GM12878 (cell line): ENCODE measurements at regions not wholly inside any gene's neighbourhood (a gene's known extent, or its start where the extent isn't known, plus 50 kb on each side); places are given as distances from the start of the nearest gene placed in this dataset.

Experiments
- ATAC-seq: fragments of 200-7000 bp; cut with Tn5 transposase; 3 replicates; pipeline ENCODE4 v1.9.1; 2020; ENCODE audit warnings: mild to moderate bottlenecking, moderate library complexity
- BruUV-seq: library from RNA; stranded (reverse); fragments of 400-500 nt; replicated peaks from 2 replicates; lab custom pipeline; 2021; lab: Mats Ljungman, UMichigan
- CTCF ChIA-PET: fragments of 300-600 bp; sonication (Branson Sonifier 250); formaldehyde crosslinking; extraction: SDS; loops from one replicate; lab custom pipeline; 2021; ENCODE audit warnings: inconsistent platforms; lab: Yijun Ruan, JAX
- POLR2A ChIA-PET: fragments of 350-600 bp; formaldehyde crosslinking; extraction: SDS; loops from one replicate; lab custom pipeline; 2021; ENCODE audit warnings: inconsistent platforms; lab: Charles Lee
- RAD21 ChIA-PET: fragments of 300-600 bp; sonication (Branson Sonifier 250); formaldehyde crosslinking; loops from one replicate; lab custom pipeline; 2023; ENCODE audit warnings: antibody characterized with exemption; ENCODE audit not compliant: unreplicated experiment; lab: Charles Lee
- SMC1A ChIA-PET: fragments of 300-600 bp; sonication (Branson Sonifier 250); formaldehyde crosslinking; loops from one replicate; lab custom pipeline; 2023; ENCODE audit not compliant: unreplicated experiment, uncharacterized antibody; lab: Charles Lee
- DNase-seq: peaks from one replicate; pipeline ENCODE4 v3.0.0-alpha.2; 2011; ENCODE audit warnings: low read depth, low spot score
- FAIRE-seq: peaks from 3 replicates; lab custom pipeline; 2011; peaks lifted over from hg19 to GRCh38; lab: Jason Lieb, UNC
- H2AFZ ChIP-seq: 2 replicates; pipeline ENCODE4 v1.6.0; 2011; ENCODE audit warnings: low read depth, low read length, control low read depth; ENCODE audit not compliant: control insufficient read depth
- H3K27ac ChIP-seq: 2 replicates; pipeline ENCODE4 v1.5.1; 2011; ENCODE audit warnings: control low read depth; ENCODE audit not compliant: control insufficient read depth, insufficient read depth
- H3K27me3 ChIP-seq, 2 experiments: replicated peaks in 1 of 2; 2 replicates each; pipeline versions ENCODE4 v1.6.0 to v1.6.1; 2011; ENCODE audit warnings: low read length in 1 of 2; ENCODE audit not compliant: control insufficient read depth in 2 of 2, insufficient read depth in 2 of 2
- H3K36me3 ChIP-seq, 2 experiments: 2 replicates each; pipeline ENCODE4 v1.5.1; 2011; ENCODE audit warnings: low read length in 1 of 2; ENCODE audit not compliant: control insufficient read depth in 2 of 2, insufficient read depth in 2 of 2
- H3K4me1 ChIP-seq: 2 replicates; pipeline ENCODE4 v1.6.1; 2011; ENCODE audit warnings: mild to moderate bottlenecking, low read length, moderate library complexity, mixed read lengths; ENCODE audit not compliant: control insufficient read depth, insufficient read depth
- H3K4me2 ChIP-seq: 2 replicates; pipeline ENCODE4 v1.6.0; 2011; ENCODE audit warnings: control low read depth; ENCODE audit not compliant: control insufficient read depth, insufficient read depth
- H3K4me3 ChIP-seq: fragments of 200-600 bp; sonication (generic); 2 replicates; pipeline ENCODE4 v1.5.1; 2016
- H3K79me2 ChIP-seq: 2 replicates; pipeline ENCODE4 v1.6.0; 2011; ENCODE audit warnings: low read length; ENCODE audit not compliant: control insufficient read depth, insufficient read depth
- H3K9ac ChIP-seq: 2 replicates; pipeline ENCODE4 v1.8.0; 2011; ENCODE audit warnings: low read length, control low read depth, mixed read lengths; ENCODE audit not compliant: control insufficient read depth, insufficient read depth
- H3K9me3 ChIP-seq: replicated peaks from 3 replicates; pipeline ENCODE4 v1.5.1; 2011; ENCODE audit warnings: mild to moderate bottlenecking, low read length; ENCODE audit not compliant: control insufficient read depth, insufficient read depth
- H4K20me1 ChIP-seq: 2 replicates; pipeline ENCODE4 v1.6.0; 2011; ENCODE audit not compliant: control insufficient read depth, insufficient read depth
- ASH2L ChIP-seq: fragments of 300-600, 200-600 bp; sonication (generic); IDR thresholded peaks from 2 replicates; pipeline ENCODE4 v1.6.1; 2017; ENCODE audit warnings: low read depth, mild to moderate bottlenecking, borderline replicate concordance
- CREM ChIP-seq: IDR thresholded peaks from 2 replicates; pipeline ENCODE4 v1.6.1; 2014; ENCODE audit warnings: antibody characterized with exemption, low read depth
- EP300 ChIP-seq, 2 experiments: fragments of 150-350 bp in 1 of 2; IDR thresholded peaks; 2 replicates each; pipeline ENCODE4 v1.6.1; 2011 to 2012; ENCODE audit warnings: low read depth in 2 of 2, low read length in 2 of 2, borderline replicate concordance in 1 of 2, improper control_type of control experiment in 1 of 2, inconsistent platforms in 1 of 2; ENCODE audit not compliant: control insufficient read depth in 1 of 2
- KDM1A ChIP-seq: fragments of 200-600 bp; sonication (generic); IDR thresholded peaks from 2 replicates; pipeline ENCODE4 v1.6.1; 2016; ENCODE audit warnings: borderline replicate concordance
- NBN ChIP-seq: fragments of 450-650 bp; IDR thresholded peaks from 2 replicates; pipeline ENCODE4 v1.6.1; 2016
- NFYB ChIP-seq: IDR thresholded peaks from 2 replicates; pipeline ENCODE4 v1.6.1; 2011; ENCODE audit warnings: low read depth, mild to moderate bottlenecking, low read length, improper control_type of control experiment, moderate library complexity; ENCODE audit not compliant: insufficient read depth
- NR2F1 ChIP-seq: fragments of 450-650 bp; conservative IDR thresholded peaks from 2 replicates; pipeline ENCODE4 v1.6.1; 2017; ENCODE audit warnings: mild to moderate bottlenecking
- RAD51 ChIP-seq: fragments of 450-650 bp; IDR thresholded peaks from 2 replicates; pipeline ENCODE4 v1.6.1; 2016; ENCODE audit warnings: moderate library complexity, mild to moderate bottlenecking, inconsistent platforms
- RB1 ChIP-seq: fragments of 450-650 bp; formaldehyde crosslinking; IDR thresholded peaks from 2 replicates; pipeline ENCODE4 v1.6.1; 2017; ENCODE audit warnings: mild to moderate bottlenecking, borderline replicate concordance
- SP1 ChIP-seq: IDR thresholded peaks from one replicate; pipeline ENCODE4 v1.6.1; 2011; ENCODE audit warnings: low read depth, low read length
- SREBF2 ChIP-seq: IDR thresholded peaks from 2 replicates; pipeline ENCODE4 v1.6.1; 2012; ENCODE audit warnings: mild to moderate bottlenecking, low read length
- ZNF217 ChIP-seq: fragments of 450-650 bp; IDR thresholded peaks from 2 replicates; pipeline ENCODE4 v1.6.1; 2017; ENCODE audit warnings: antibody characterized with exemption, mild to moderate bottlenecking
- ZNF24 ChIP-seq: fragments of 450-650 bp; IDR thresholded peaks from 2 replicates; pipeline ENCODE4 v1.6.1; 2017; ENCODE audit warnings: antibody characterized with exemption, mild to moderate bottlenecking
- ZNF384 ChIP-seq: IDR thresholded peaks from 2 replicates; pipeline ENCODE4 v1.6.1; 2012; ENCODE audit warnings: low read depth, mild to moderate bottlenecking, low read length, improper control_type of control experiment, borderline replicate concordance
- in situ Hi-C: fragments of 300-500 bp; cut with MboI; formaldehyde crosslinking; loops from 9 replicates; pipeline ENCODE4 v1.14.3; 2018; ENCODE audit warnings: mixed read lengths
- intact Hi-C: fragments of 100-400 bp; cut with micrococcal nuclease; formaldehyde crosslinking; loops from one replicate; pipeline ENCODE4 v1.14.2; 2022; ENCODE audit not compliant: unreplicated experiment

- ATAC-seq (no peak), FAIRE-seq (no peak), DNase-seq (no peak)
- in situ Hi-C loops (no loop called here), intact Hi-C loops (no loop called here)
- H3K27ac ChIP-seq: no peak overlapping the region
- no TSS peak for BruUV-seq
- no peaks in the 10 kb centered on the region for H3K4me1 ChIP-seq
- no peaks in the 10 kb centered on the region for H3K36me3 ChIP-seq
- H3K27me3 ChIP-seq: no peaks in the 10 kb centered on the region; a peak in 1 of 4 replicates
- H4K20me1 ChIP-seq: no peaks in the 10 kb centered on the region
- POLR2A ChIA-PET: no interaction called here
- H2AFZ ChIP-seq: no peak overlapping the region
- SMC1A ChIA-PET: no interaction called here
- H3K4me3 ChIP-seq: no peak overlapping the region
- CTCF ChIA-PET: no interaction called here
- RAD21 ChIA-PET: no interaction called here
- no peak overlapping the region for H3K9ac ChIP-seq
- TF ChIP-seq ASH2L (no peak), EP300 (IDR thresholded peaks at IDR 0.05; ENCODE audit: borderline replicate concordance in 1 of 2, control insufficient read depth in 1 of 2, low read depth in 2 of 2, low read length in 2 of 2) (no peak), NFYB (no peak), ZNF24 (no peak), RAD51 (no peak), NR2F1 (no peak), KDM1A (no peak), SP1 (no peak), RB1 (no peak), ZNF217 (no peak), CREM (no peak), NBN (no peak), ZNF384 (no peak), SREBF2 (no peak)
- TF ChIP-seq, all 136 proteins: peak for 0
- no peak overlapping the region for H3K4me2 ChIP-seq
- H3K9me3 ChIP-seq: no peaks in the 10 kb centered on the region; the same call in 2 of the 3 replicates
- H3K79me2 ChIP-seq: no peaks in the 10 kb centered on the region
Observed at GRCh38 chr10:17519457-17519856, 65.1 kb upstream of the ST8SIA6 start.
